Progenitor cell of endocrine pancreas (in vitro differentiated cells): ENCODE measurements at regions not wholly inside any gene's neighbourhood (a gene's known extent, or its start where the extent isn't known, plus 50 kb on each side); places are given as distances from the start of the nearest gene placed in this dataset.

Source experiments
- DNase-seq: peaks from one replicate; pipeline ENCODE4 v3.0.0; 2021; ENCODE audit warnings: low spot score; ENCODE audit not compliant: unreplicated experiment
- H3K27ac Mint-ChIP-seq: 2 replicates; pipeline ENCODE4 v1.8.0; 2021; ENCODE audit warnings: mild to moderate bottlenecking, moderate library complexity, mixed read lengths
- H3K27me3 Mint-ChIP-seq: 2 replicates; pipeline ENCODE4 v1.8.0; 2021; ENCODE audit warnings: mixed read lengths
- H3K36me3 Mint-ChIP-seq: 2 replicates; pipeline ENCODE4 v1.8.0; 2022; ENCODE audit warnings: mixed read lengths; ENCODE audit not compliant: insufficient read depth
- H3K4me1 Mint-ChIP-seq: 2 replicates; pipeline ENCODE4 v1.8.0; 2021; ENCODE audit warnings: low read depth, mixed read lengths
- H3K4me3 Mint-ChIP-seq: 2 replicates; pipeline ENCODE4 v1.8.0; 2021; ENCODE audit warnings: low read depth, mild to moderate bottlenecking, moderate library complexity, mixed read lengths
- H3K9me3 Mint-ChIP-seq: 2 replicates; pipeline ENCODE4 v1.8.0; 2021; ENCODE audit warnings: low read depth, mixed read lengths
- CTCF ChIP-seq: fragments of 200-600 bp; sonication (generic); IDR thresholded peaks from one replicate; pipeline ENCODE4 v1.5.0; 2021; ENCODE audit warnings: antibody characterized with exemption, mild to moderate bottlenecking; ENCODE audit not compliant: unreplicated experiment

- Mint-ChIP-seq H3K27ac (no peak overlapping the region), H3K4me3 (no peak overlapping the region), H3K9me3 (no peaks in the 10 kb centered on the region), H3K27me3 (no peaks in the 10 kb centered on the region), H3K36me3 (no peaks in the 10 kb centered on the region), H3K4me1 (no peaks in the 10 kb centered on the region)
- no peak for TF ChIP-seq CTCF
- no peak for DNase-seq
Measured at GRCh38 chr4:12200226-12200625, 771.5 kb upstream of the HS3ST1 start.

GRCh38 chr4:12186526-12186925, 757.8 kb upstream of the HS3ST1 start:
- Mint-ChIP-seq H3K4me3 (no peak overlapping the region), H3K4me1 (no peaks in the 10 kb centered on the region), H3K9me3 (no peaks in the 10 kb centered on the region), H3K27ac (no peak overlapping the region), H3K36me3 (no peaks in the 10 kb centered on the region), H3K27me3 (no peaks in the 10 kb centered on the region)
- no peak for DNase-seq
- TF ChIP-seq CTCF = no peak

GRCh38 chr4:12178614-12179610, 750.2 kb upstream of the HS3ST1 start:
- no peaks in the 10 kb centered on the region for H3K27me3 Mint-ChIP-seq
- no peaks in the 10 kb centered on the region for H3K9me3 Mint-ChIP-seq
- DNase-seq = no peak
- no peak overlapping the region for H3K4me3 Mint-ChIP-seq
- no peaks in the 10 kb centered on the region for H3K36me3 Mint-ChIP-seq
- H3K27ac Mint-ChIP-seq = no peak overlapping the region
- no peak for TF ChIP-seq CTCF
- H3K4me1 Mint-ChIP-seq = no peaks in the 10 kb centered on the region

- no peaks in the 10 kb centered on the region for H3K27me3 Mint-ChIP-seq
- no peak overlapping the region for H3K4me3 Mint-ChIP-seq
- DNase-seq = no peak
- H3K36me3 Mint-ChIP-seq = no peaks in the 10 kb centered on the region
- TF ChIP-seq CTCF = no peak
- H3K4me1 Mint-ChIP-seq = no peaks in the 10 kb centered on the region
- no peak overlapping the region for H3K27ac Mint-ChIP-seq
- no peaks in the 10 kb centered on the region for H3K9me3 Mint-ChIP-seq
Measured at GRCh38 chr4:12177416-12177815, 748.7 kb upstream of the HS3ST1 start.

GRCh38 chr4:12173496-12173895, 744.8 kb upstream of the HS3ST1 start:
- no peaks in the 10 kb centered on the region for H3K36me3 Mint-ChIP-seq
- DNase-seq = no peak
- no peak overlapping the region for H3K27ac Mint-ChIP-seq
- H3K4me3 Mint-ChIP-seq = no peak overlapping the region
- no peak for TF ChIP-seq CTCF
- H3K4me1 Mint-ChIP-seq = no peaks in the 10 kb centered on the region
- no peaks in the 10 kb centered on the region for H3K9me3 Mint-ChIP-seq
- no peaks in the 10 kb centered on the region for H3K27me3 Mint-ChIP-seq
